GM12864 (cell line): ENCODE measurements at regions not wholly inside any gene's neighbourhood (a gene's known extent, or its start where the extent isn't known, plus 50 kb on each side); places are given as distances from the start of the nearest gene placed in this dataset.

ENCODE experiments used
- DNase-seq: peaks from one replicate; pipeline ENCODE4 v3.0.0-alpha.2; 2011; ENCODE audit warnings: low read depth
- H3K4me3 ChIP-seq: 2 replicates; pipeline ENCODE4 v1.5.1; 2011; ENCODE audit warnings: mild to moderate bottlenecking, low read depth, low read length, control low read depth
- TF ChIP-seq, protein P1 (sequence below): IDR thresholded peaks from 2 replicates; pipeline ENCODE4 v1.5.1; 2011; ENCODE audit warnings: low read depth, mild to moderate bottlenecking, moderate library complexity, low read length, control low read depth, inconsistent platforms; ENCODE audit errors: missing control alignments

DNA sequence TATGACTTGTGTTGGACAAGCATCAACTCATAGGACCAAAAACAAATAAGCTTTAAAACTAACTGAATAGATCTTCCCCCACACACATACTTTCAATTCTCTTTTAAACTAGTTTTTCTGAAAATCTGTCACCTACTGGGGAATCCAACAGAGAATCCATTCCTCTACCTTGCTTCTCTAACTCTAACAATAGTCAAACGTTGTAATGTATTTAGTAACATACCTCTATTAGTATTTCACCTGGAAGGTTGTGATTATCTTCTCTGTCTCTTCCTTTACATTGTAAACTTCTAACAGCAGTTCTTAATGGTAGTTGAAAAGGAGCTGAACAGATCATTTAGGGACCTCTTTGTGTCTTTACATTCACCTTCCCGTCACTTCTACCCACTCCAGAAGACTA lies 337.1 kb upstream of the FAM241A start:
- no peak overlapping the region for H3K4me3 ChIP-seq
- no peak for DNase-seq
- TF ChIP-seq, protein P1, sequence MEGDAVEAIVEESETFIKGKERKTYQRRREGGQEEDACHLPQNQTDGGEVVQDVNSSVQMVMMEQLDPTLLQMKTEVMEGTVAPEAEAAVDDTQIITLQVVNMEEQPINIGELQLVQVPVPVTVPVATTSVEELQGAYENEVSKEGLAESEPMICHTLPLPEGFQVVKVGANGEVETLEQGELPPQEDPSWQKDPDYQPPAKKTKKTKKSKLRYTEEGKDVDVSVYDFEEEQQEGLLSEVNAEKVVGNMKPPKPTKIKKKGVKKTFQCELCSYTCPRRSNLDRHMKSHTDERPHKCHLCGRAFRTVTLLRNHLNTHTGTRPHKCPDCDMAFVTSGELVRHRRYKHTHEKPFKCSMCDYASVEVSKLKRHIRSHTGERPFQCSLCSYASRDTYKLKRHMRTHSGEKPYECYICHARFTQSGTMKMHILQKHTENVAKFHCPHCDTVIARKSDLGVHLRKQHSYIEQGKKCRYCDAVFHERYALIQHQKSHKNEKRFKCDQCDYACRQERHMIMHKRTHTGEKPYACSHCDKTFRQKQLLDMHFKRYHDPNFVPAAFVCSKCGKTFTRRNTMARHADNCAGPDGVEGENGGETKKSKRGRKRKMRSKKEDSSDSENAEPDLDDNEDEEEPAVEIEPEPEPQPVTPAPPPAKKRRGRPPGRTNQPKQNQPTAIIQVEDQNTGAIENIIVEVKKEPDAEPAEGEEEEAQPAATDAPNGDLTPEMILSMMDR = no peak

DNA sequence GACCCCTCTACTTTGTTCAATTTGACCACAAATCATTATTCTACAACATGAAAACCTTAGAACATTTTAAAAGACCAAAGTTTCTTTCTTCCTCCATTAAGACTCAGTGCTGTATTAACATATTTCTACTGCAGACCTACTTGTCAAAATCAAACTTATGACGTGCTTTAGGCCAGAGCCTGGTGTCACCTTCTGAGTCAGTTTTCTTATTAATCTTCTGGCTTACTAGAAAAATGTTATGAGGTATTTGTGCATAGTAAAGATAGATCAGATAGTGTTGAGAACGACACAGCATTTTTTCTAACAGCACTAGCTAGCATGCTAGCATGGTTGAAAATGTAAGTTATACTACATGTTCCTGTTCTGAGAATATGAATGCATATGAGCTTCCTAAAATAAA lies 333.6 kb upstream of the FAM241A start:
- TF ChIP-seq, protein P1 = no peak
- no peak for DNase-seq
- H3K4me3 ChIP-seq = no peak overlapping the region

DNA sequence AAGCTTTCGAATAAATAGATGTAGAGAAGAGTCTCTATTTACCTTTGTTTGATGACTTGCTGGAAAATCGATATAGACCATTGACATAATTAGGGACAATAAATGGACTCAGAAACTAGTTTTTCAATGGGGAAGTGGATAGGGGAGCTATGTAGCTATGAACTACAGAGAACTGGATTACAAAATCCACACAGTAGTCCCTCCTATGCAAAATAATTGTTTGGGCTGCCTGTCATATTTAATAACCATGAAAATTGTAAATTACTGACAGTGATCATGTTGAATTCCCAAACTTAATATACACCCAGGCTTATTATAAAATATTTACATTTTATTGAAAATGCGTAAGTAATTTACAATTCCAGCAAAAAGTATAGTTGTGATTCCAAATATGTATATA lies 333.1 kb upstream of the FAM241A start:
- H3K4me3 ChIP-seq = no peak overlapping the region
- DNase-seq = no peak
- TF ChIP-seq, protein P1 = no peak

DNA sequence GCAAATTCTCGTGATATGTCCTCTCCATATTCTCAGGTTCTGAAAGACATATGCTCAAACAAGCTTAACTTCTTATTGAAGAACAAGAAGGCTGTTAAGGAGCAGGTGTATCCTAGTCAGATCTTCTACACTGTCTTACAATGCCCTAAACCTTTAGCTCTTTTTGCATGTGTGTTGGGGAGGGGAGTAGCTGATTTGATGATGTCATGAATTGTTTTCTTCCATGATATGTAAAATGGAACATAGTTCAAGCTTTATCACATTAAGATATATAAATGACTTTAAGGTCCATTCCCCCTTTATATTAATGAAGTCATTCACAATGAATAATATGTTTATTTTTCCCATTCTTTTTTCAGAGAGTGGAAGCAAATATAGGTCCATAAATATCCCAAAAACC lies 332.5 kb upstream of the FAM241A start:
- no peak for DNase-seq
- TF ChIP-seq, protein P1 = no peak
- no peak overlapping the region for H3K4me3 ChIP-seq

DNA sequence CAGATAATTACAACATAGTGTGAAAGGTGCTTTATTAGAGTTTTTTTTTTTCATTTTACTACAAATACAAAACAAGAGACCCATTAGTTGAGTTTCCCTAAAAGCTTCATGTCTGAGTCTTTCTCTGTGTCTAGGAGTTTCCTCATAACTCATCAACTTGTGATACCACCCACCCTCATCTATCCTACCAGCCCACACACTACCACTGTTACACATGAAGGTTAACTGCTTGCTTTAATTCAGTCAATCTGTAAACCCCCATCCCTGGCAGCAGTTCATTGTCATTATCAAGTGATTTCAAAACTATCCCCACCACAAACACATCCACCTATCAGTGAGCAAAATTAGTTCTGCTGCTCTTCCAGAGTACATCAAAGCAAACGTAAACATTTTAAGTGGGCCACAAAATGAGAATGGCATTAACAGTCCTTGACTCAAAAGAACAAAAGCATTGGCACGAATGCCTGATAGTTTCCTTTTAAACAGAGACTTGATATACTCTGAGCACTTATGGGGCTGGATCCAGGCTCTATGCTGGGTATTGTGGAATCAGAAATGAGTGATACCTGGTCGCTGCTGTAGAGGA lies 331.6 kb upstream of the FAM241A start:
- DNase-seq = no peak
- no peak overlapping the region for H3K4me3 ChIP-seq
- TF ChIP-seq, protein P1 = no peak

DNA sequence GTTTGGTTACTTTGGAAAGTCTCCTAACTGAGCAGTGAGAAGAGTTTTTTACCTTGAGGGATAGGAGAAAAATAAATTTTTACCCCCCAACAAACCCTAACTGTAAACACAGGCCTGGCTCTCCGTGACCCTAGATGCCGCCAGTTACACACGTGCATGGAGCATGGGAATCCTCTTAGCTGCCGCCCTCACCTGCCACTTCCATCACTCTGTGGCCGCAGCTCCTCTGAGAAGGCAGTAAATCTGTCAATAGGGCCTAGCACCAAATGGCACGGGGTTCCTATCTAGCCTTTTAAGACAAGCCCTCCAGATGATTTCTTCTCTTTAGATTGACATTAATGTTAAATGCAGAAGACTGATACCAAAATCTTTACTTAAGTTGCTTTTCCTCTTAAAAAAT lies 330.3 kb upstream of the FAM241A start:
- no peak overlapping the region for H3K4me3 ChIP-seq
- DNase-seq = no peak
- TF ChIP-seq, protein P1 = no peak

DNA sequence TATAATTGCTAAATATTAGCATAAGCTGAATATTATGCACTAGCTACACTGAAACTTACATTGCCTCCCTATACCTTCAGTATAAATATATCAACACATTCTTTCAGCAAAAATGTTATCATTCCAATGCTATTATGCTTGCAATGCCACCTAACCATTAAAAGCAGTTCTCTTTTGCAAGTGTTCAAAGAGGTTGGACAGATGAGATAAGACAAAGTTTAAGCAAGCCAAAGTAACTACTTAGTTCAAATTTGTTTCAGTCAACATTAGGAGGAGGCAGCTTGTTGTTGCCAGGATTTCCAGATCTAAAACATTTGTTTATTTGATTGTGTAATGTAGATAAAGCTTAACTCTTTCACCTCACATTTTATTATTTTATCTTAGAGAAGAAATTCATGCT lies 323.9 kb upstream of the FAM241A start:
- TF ChIP-seq, protein P1 = no peak
- no peak overlapping the region for H3K4me3 ChIP-seq
- DNase-seq = no peak
